Middle frontal gyrus (tissue), 1 donor: ENCODE measurements at regions not wholly inside any gene's neighbourhood (a gene's known extent, or its start where the extent isn't known, plus 50 kb on each side); places are given as distances from the start of the nearest gene placed in this dataset.

Source experiments
- DNase-seq: peaks from one replicate; pipeline ENCODE4 v3.0.0-alpha.2; 2015; ENCODE audit warnings: low spot score; ENCODE audit errors: extremely low spot score

- DNase-seq, result no peak
Measured at GRCh38 chr15:98592136-98592535, 56.2 kb upstream of the IGF1R start.

GRCh38 chr15:98596131-98596530, 52.2 kb upstream of the IGF1R start:
- DNase-seq, result no peak

GRCh38 chr15:98596885-98597392, 51.4 kb upstream of the IGF1R start:
- no peak for DNase-seq

- no peak for DNase-seq
Measured at GRCh38 chr15:98597666-98598065, 50.7 kb upstream of the IGF1R start.
